HG02938 (cell line): ENCODE measurements at regions not wholly inside any gene's neighbourhood (a gene's known extent, or its start where the extent isn't known, plus 50 kb on each side); places are given as distances from the start of the nearest gene placed in this dataset.

Source experiments
- ATAC-seq: cut with Tn5 transposase; IDR thresholded peaks from one replicate; pipeline ENCODE4 v1.9.1; 2021; ENCODE audit warnings: mild to moderate bottlenecking, moderate library complexity; ENCODE audit not compliant: unreplicated experiment

- no peak for ATAC-seq
Measured at GRCh38 chr13:21316376-21316775, 139.9 kb downstream of the MRPL57 start.

DNA sequence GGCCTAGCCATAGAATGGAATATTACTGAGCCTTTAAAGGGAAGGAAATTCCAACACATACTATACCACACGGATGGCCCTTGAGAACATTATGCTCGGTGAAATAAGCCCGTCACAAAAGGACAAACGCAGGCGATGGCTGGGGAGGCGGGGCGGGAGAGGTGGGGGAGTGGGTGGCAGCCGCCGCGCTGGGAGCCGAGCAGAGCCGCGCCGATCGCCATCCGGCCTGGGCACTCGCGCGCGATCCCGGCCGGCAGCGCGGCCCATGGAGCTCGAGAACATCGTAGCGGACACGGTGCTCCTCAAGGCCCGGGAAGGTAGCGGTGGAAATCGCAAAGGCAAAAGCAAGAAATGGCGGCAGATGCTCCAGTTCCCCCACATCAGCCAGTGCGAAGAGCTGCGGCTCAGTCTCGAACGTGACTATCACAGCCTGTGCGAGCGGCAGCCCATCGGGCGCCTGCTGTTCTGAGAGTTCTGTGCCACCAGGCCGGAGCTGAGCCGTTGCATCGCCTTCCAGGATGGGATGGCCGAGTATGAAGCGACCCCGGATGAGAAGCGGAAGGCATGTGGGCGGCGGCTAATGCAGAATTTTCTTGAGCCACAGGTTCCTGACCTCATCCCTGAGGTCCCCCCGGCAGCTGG is 140.1 kb downstream of the ZDHHC20 start:
- ATAC-seq: no peak

GRCh38 chr13:21319869-21320641 is 139.0 kb downstream of the ZDHHC20 start:
- ATAC-seq: no peak

DNA sequence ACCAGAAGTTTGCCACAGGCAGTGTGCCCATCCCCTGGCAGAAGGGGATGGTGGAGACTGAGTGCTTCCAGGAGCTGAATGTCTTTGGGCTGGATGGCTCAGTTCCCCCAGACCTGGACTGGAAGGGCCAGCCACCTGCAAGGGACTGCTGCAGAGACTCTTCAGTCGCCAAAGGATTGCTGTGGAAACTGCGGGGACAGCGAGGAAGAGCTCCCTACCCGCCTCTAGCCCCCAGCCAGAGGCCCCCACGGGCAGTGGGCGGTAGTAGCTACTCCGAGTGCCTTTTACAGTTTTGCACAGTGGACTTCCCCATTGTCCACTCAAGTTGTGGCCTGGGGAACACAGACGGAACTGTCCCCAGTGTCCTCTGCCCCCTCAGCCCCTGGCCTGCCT is 138.5 kb downstream of the ZDHHC20 start:
- ATAC-seq: no peak

DNA sequence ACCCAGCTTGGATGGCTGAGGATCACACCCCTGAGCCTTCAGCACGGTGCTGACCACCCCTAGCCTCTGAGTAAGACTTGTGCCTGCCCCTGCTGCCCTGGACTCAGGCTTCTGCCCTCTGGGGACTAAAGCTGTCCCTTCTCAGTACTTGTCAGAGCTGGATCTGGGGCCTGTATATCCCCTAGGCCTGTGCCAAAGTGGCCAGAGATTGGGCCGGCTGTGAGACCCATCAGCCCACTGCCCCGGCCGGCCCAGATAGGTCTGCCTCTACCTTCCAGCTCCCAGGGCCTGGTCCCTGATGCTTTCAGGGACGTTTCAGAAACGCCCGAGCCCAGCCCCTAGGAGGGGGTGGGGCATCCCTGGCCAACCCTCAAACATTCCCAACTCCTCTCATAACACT is 137.8 kb downstream of the ZDHHC20 start:
- no peak for ATAC-seq

GRCh38 chr13:21322327-21322965 is 136.7 kb downstream of the ZDHHC20 start:
- no peak for ATAC-seq
